ENCODE measurements at regions not wholly inside any gene's neighbourhood (a gene's known extent, or its start where the extent isn't known, plus 50 kb on each side); places are given as distances from the start of the nearest gene placed in this dataset.

GRCh38 chr2:166632616-166633015 lies 138.6 kb upstream of the SCN7A start:
- no peaks in the 10 kb centered on the region for H3K36me3 Mint-ChIP-seq (ENCODE audit: low read depth)
- no peak for DNase-seq
- no peaks in the 10 kb centered on the region for H3K4me1 Mint-ChIP-seq
- ChIA-PET POLR2A (no interaction called here), CTCF (no interaction called here)
- no peak overlapping the region for H3K27ac Mint-ChIP-seq
- H3K4me3 Mint-ChIP-seq = no peak overlapping the region
- H3K9me3 Mint-ChIP-seq (ENCODE audit: low read depth) = no peaks in the 10 kb centered on the region
- intact Hi-C loops (cut with DNase I, micrococcal nuclease) = no loop called here
- no peak for ATAC-seq
- peaks cover 5% of the 10 kb centered on the region for H3K27me3 Mint-ChIP-seq

- H3K27me3 Mint-ChIP-seq = peaks cover 5% of the 10 kb centered on the region
- ChIA-PET CTCF (no interaction called here), POLR2A (no interaction called here)
- H3K4me1 Mint-ChIP-seq = no peaks in the 10 kb centered on the region
- DNase-seq = no peak
- no peaks in the 10 kb centered on the region for H3K9me3 Mint-ChIP-seq (ENCODE audit: low read depth)
- intact Hi-C loops (cut with DNase I, micrococcal nuclease) = no loop called here
- no peaks in the 10 kb centered on the region for H3K36me3 Mint-ChIP-seq (ENCODE audit: low read depth)
- ATAC-seq = no peak
- no peak overlapping the region for H3K4me3 Mint-ChIP-seq
- no peak overlapping the region for H3K27ac Mint-ChIP-seq
Observed at GRCh38 chr2:166628478-166629136, 134.6 kb upstream of the SCN7A start.

- Mint-ChIP-seq H3K36me3 (ENCODE audit: low read depth) (no peaks in the 10 kb centered on the region), H3K27me3 (peaks cover 5% of the 10 kb centered on the region), H3K9me3 (ENCODE audit: low read depth) (no peaks in the 10 kb centered on the region), H3K4me3 (no peak overlapping the region), H3K27ac (no peak overlapping the region), H3K4me1 (no peaks in the 10 kb centered on the region)
- DNase-seq (no peak), ATAC-seq (no peak)
- ChIA-PET CTCF (interaction anchor here (0.6 kb wide), 1 partner anchor 909 kb away, joined by 3 read pairs; no protein-coding TSS in a partner anchor), POLR2A (no interaction called here)
- intact Hi-C loops (cut with DNase I, micrococcal nuclease) = no loop called here
Observed at GRCh38 chr2:166627893-166628292, 133.8 kb upstream of the SCN7A start.

GRCh38 chr2:166625670-166626069 lies 131.6 kb upstream of the SCN7A start:
- H3K4me3 Mint-ChIP-seq = no peak overlapping the region
- CTCF ChIA-PET = no interaction called here
- no peaks in the 10 kb centered on the region for H3K9me3 Mint-ChIP-seq (ENCODE audit: low read depth)
- no peak for DNase-seq
- no peaks in the 10 kb centered on the region for H3K36me3 Mint-ChIP-seq (ENCODE audit: low read depth)
- H3K4me1 Mint-ChIP-seq = peaks cover 12% of the 10 kb centered on the region
- POLR2A ChIA-PET = no interaction called here
- no peak overlapping the region for H3K27ac Mint-ChIP-seq
- H3K27me3 Mint-ChIP-seq = peaks cover 2% of the 10 kb centered on the region
- intact Hi-C loops (cut with DNase I, micrococcal nuclease) = no loop called here
- ATAC-seq = no peak

- Mint-ChIP-seq H3K4me3 (no peak overlapping the region), H3K27ac (no peak overlapping the region), H3K4me1 (peaks cover 7% of the 10 kb centered on the region), H3K9me3 (ENCODE audit: low read depth) (peaks cover 4% of the 10 kb centered on the region), H3K27me3 (peaks cover 2% of the 10 kb centered on the region), H3K36me3 (ENCODE audit: low read depth) (no peaks in the 10 kb centered on the region)
- ATAC-seq (no peak), DNase-seq (no peak)
- intact Hi-C loops (cut with DNase I, micrococcal nuclease) = no loop called here
- CTCF ChIA-PET = interaction anchor here (0.6 kb wide), 1 partner anchor 8 kb away, joined by 3 read pairs; no protein-coding TSS in a partner anchor
- POLR2A ChIA-PET = no interaction called here
Observed at GRCh38 chr2:166614503-166614902, 120.5 kb upstream of the SCN7A start.

- CTCF ChIA-PET = no interaction called here
- POLR2A ChIA-PET = no interaction called here
- ATAC-seq (no peak), DNase-seq (no peak)
- intact Hi-C loops (cut with DNase I, micrococcal nuclease) = no loop called here
- H3K4me1 Mint-ChIP-seq = peaks cover 7% of the 10 kb centered on the region
- H3K27me3 Mint-ChIP-seq = peaks cover 2% of the 10 kb centered on the region
- no peaks in the 10 kb centered on the region for H3K36me3 Mint-ChIP-seq (ENCODE audit: low read depth)
- H3K9me3 Mint-ChIP-seq (ENCODE audit: low read depth) = peaks cover 2% of the 10 kb centered on the region
- H3K4me3 Mint-ChIP-seq = no peak overlapping the region
- no peak overlapping the region for H3K27ac Mint-ChIP-seq
Observed at GRCh38 chr2:166614029-166614428, 120.0 kb upstream of the SCN7A start.

- peaks cover 6% of the 10 kb centered on the region for H3K27me3 Mint-ChIP-seq
- intact Hi-C loops (cut with DNase I, micrococcal nuclease) = no loop called here
- H3K9me3 Mint-ChIP-seq (ENCODE audit: low read depth) = peaks cover 2% of the 10 kb centered on the region
- no peak overlapping the region for H3K4me3 Mint-ChIP-seq
- ATAC-seq = no peak
- POLR2A ChIA-PET = no interaction called here
- DNase-seq = no peak
- CTCF ChIA-PET = no interaction called here
- H3K36me3 Mint-ChIP-seq (ENCODE audit: low read depth) = no peaks in the 10 kb centered on the region
- peaks cover 7% of the 10 kb centered on the region for H3K4me1 Mint-ChIP-seq
- H3K27ac Mint-ChIP-seq = no peak overlapping the region
Observed at GRCh38 chr2:166613226-166613625, 119.2 kb upstream of the SCN7A start.

GRCh38 chr2:166612214-166612613 lies 118.2 kb upstream of the SCN7A start:
- intact Hi-C loops (cut with DNase I, micrococcal nuclease) = no loop called here

GRCh38 chr2:166610913-166611305 lies 116.9 kb upstream of the SCN7A start:
- Mint-ChIP-seq H3K27me3 (peaks cover 6% of the 10 kb centered on the region), H3K36me3 (ENCODE audit: low read depth) (no peaks in the 10 kb centered on the region), H3K27ac (no peak overlapping the region), H3K4me1 (peaks cover 7% of the 10 kb centered on the region), H3K9me3 (ENCODE audit: low read depth) (peaks cover 2% of the 10 kb centered on the region), H3K4me3 (peak overlapping the region; percentile 39)
- ATAC-seq (no peak), DNase-seq (no peak)
- POLR2A ChIA-PET = no interaction called here
- CTCF ChIA-PET = no interaction called here
- intact Hi-C loops (cut with DNase I, micrococcal nuclease) = no loop called here

More at GRCh38 chr2:166612214-166612613, 118.2 kb upstream of the SCN7A start:
- H3K4me1 Mint-ChIP-seq = peaks cover 7% of the 10 kb centered on the region
- DNase-seq (no peak), ATAC-seq (no peak)
- CTCF ChIA-PET = no interaction called here
- H3K4me3 Mint-ChIP-seq = no peak overlapping the region
- H3K27me3 Mint-ChIP-seq = peaks cover 6% of the 10 kb centered on the region
- H3K9me3 Mint-ChIP-seq (ENCODE audit: low read depth) = peaks cover 2% of the 10 kb centered on the region
- POLR2A ChIA-PET = no interaction called here
- H3K36me3 Mint-ChIP-seq (ENCODE audit: low read depth) = no peaks in the 10 kb centered on the region
- H3K27ac Mint-ChIP-seq = no peak overlapping the region

GRCh38 chr2:166610180-166610912 lies 116.3 kb upstream of the SCN7A start:
- Mint-ChIP-seq H3K27ac (no peak overlapping the region), H3K4me1 (peaks cover 7% of the 10 kb centered on the region), H3K36me3 (ENCODE audit: low read depth) (no peaks in the 10 kb centered on the region), H3K4me3 (peak overlapping the region; percentile 39), H3K9me3 (ENCODE audit: low read depth) (peaks cover 2% of the 10 kb centered on the region), H3K27me3 (peaks cover 6% of the 10 kb centered on the region)
- CTCF ChIA-PET = no interaction called here
- POLR2A ChIA-PET = no interaction called here
- intact Hi-C loops (cut with DNase I, micrococcal nuclease) = no loop called here
- DNase-seq = peak; percentile 32
- peak; percentile 53 for ATAC-seq

GRCh38 chr2:166609183-166609959 lies 115.3 kb upstream of the SCN7A start:
- CTCF ChIA-PET = no interaction called here
- peaks cover 6% of the 10 kb centered on the region for H3K27me3 Mint-ChIP-seq

GRCh38 chr2:166607880-166608279 lies 113.8 kb upstream of the SCN7A start:
- Mint-ChIP-seq H3K27ac (no peak overlapping the region), H3K4me3 (no peak overlapping the region), H3K27me3 (peaks cover 6% of the 10 kb centered on the region), H3K4me1 (peaks cover 7% of the 10 kb centered on the region), H3K9me3 (ENCODE audit: low read depth) (peaks cover 2% of the 10 kb centered on the region), H3K36me3 (ENCODE audit: low read depth) (no peaks in the 10 kb centered on the region)
- CTCF ChIA-PET = interaction anchor here (0.7 kb wide), 1 partner anchor 20 kb away, joined by 3 read pairs; no protein-coding TSS in a partner anchor
- intact Hi-C loops (cut with DNase I, micrococcal nuclease) = no loop called here
- ATAC-seq = no peak
- POLR2A ChIA-PET = no interaction called here
- no peak for DNase-seq

More at GRCh38 chr2:166609183-166609959, 115.3 kb upstream of the SCN7A start:
- H3K36me3 Mint-ChIP-seq (ENCODE audit: low read depth) = no peaks in the 10 kb centered on the region
- no peak overlapping the region for H3K4me3 Mint-ChIP-seq
- DNase-seq (no peak), ATAC-seq (no peak)
- intact Hi-C loops (cut with DNase I, micrococcal nuclease) = no loop called here
- H3K27ac Mint-ChIP-seq = no peak overlapping the region
- POLR2A ChIA-PET = interaction anchor here (0.7 kb wide), 1 partner anchor 1458 kb away, joined by 3 read pairs; no protein-coding TSS in a partner anchor
- peaks cover 7% of the 10 kb centered on the region for H3K4me1 Mint-ChIP-seq
- peaks cover 2% of the 10 kb centered on the region for H3K9me3 Mint-ChIP-seq (ENCODE audit: low read depth)

All from activated CD4-positive, alpha-beta T cell treated with anti-CD3 and anti-CD28 coated beads for 36 hours (primary cell).